ENCODE measurements at regions not wholly inside any gene's neighbourhood (a gene's known extent, or its start where the extent isn't known, plus 50 kb on each side); places are given as distances from the start of the nearest gene placed in this dataset.
"Not testable (repeated sequence)": the region's sequence is repeated elsewhere in the genome, so short reads cannot be mapped to it uniquely, and the experiment has no call there.

GRCh38 chr16:52655916-52656315 is 109.0 kb upstream of the TOX3 start:
- not testable (repeated sequence) for DNase-seq, H3K27me3 Mint-ChIP-seq

GRCh38 chr16:52655156-52655555 is 108.2 kb upstream of the TOX3 start:
- H3K27me3 Mint-ChIP-seq; H3K36me3 ChIP-seq (ENCODE audit: control insufficient read depth, insufficient read depth, low read length); H3K4me1 Mint-ChIP-seq; H3K4me1 ChIP-seq (ENCODE audit: control insufficient read depth, insufficient read depth, low read length, poor library complexity, severe bottlenecking); ATAC-seq (ENCODE audit: low read depth in 2 of 2); H3K27me3 ChIP-seq (ENCODE audit: control insufficient read depth, insufficient read depth, low read length); H3K27ac ChIP-seq (ENCODE audit: insufficient read depth, low read length, poor library complexity, severe bottlenecking); H3K4me3 Mint-ChIP-seq; H3K27ac Mint-ChIP-seq; DNase-seq; H3K9me3 ChIP-seq (ENCODE audit: control insufficient read depth in 2 of 2, low read length in 2 of 2); H3K4me3 ChIP-seq (ENCODE audit: low read depth, low read length); H3K36me3 Mint-ChIP-seq: not testable (repeated sequence)
- H3K9me3 Mint-ChIP-seq, result peaks cover 2 to 12% (median 4%) of the 10 kb centered on the region in 7 donors

More at GRCh38 chr16:52655916-52656315, 109.0 kb upstream of the TOX3 start:
- not testable (repeated sequence) for H3K27me3 ChIP-seq (ENCODE audit: control insufficient read depth, insufficient read depth, low read length); H3K27ac ChIP-seq (ENCODE audit: insufficient read depth, low read length, poor library complexity, severe bottlenecking); H3K36me3 Mint-ChIP-seq; H3K27ac Mint-ChIP-seq; H3K9me3 ChIP-seq (ENCODE audit: control insufficient read depth in 2 of 2, low read length in 2 of 2); H3K4me3 Mint-ChIP-seq; H3K4me3 ChIP-seq (ENCODE audit: low read depth, low read length); ATAC-seq (ENCODE audit: low read depth in 2 of 2); H3K4me1 Mint-ChIP-seq; H3K4me1 ChIP-seq (ENCODE audit: control insufficient read depth, insufficient read depth, low read length, poor library complexity, severe bottlenecking); H3K36me3 ChIP-seq (ENCODE audit: control insufficient read depth, insufficient read depth, low read length)
- H3K9me3 Mint-ChIP-seq, result peaks cover 2 to 16% (median 4%) of the 10 kb centered on the region in 7 donors

- H3K4me3 Mint-ChIP-seq, result no peak overlapping the region
- no peak for ATAC-seq (ENCODE audit: low read depth in 2 of 2)
- H3K4me1 ChIP-seq (ENCODE audit: control insufficient read depth, insufficient read depth, low read length, poor library complexity, severe bottlenecking), result no peaks in the 10 kb centered on the region
- DNase-seq, result no peak
- no peaks in the 10 kb centered on the region for H3K9me3 ChIP-seq (ENCODE audit: control insufficient read depth in 2 of 2, low read length in 2 of 2)
- no peaks in the 10 kb centered on the region for H3K27me3 Mint-ChIP-seq
- H3K4me1 Mint-ChIP-seq, result no peaks in the 10 kb centered on the region
- H3K27me3 ChIP-seq (ENCODE audit: control insufficient read depth, insufficient read depth, low read length), result no peaks in the 10 kb centered on the region
- H3K36me3 Mint-ChIP-seq, result no peaks in the 10 kb centered on the region
- no peaks in the 10 kb centered on the region for H3K36me3 ChIP-seq (ENCODE audit: control insufficient read depth, insufficient read depth, low read length)
- no peak overlapping the region for H3K27ac Mint-ChIP-seq
- H3K9me3 Mint-ChIP-seq, result peaks cover 0 to 9% (median 4%) of the 10 kb centered on the region in 7 donors
- no peak overlapping the region for H3K4me3 ChIP-seq (ENCODE audit: low read depth, low read length)
- H3K27ac ChIP-seq (ENCODE audit: insufficient read depth, low read length, poor library complexity, severe bottlenecking), result no peak overlapping the region
Observed at GRCh38 chr16:52652033-52652432, 105.1 kb upstream of the TOX3 start.

GRCh38 chr16:52650789-52651188 is 103.8 kb upstream of the TOX3 start:
- Histone ChIP-seq H3K36me3 (ENCODE audit: control insufficient read depth, insufficient read depth, low read length) (no peaks in the 10 kb centered on the region), H3K27me3 (ENCODE audit: control insufficient read depth, insufficient read depth, low read length) (no peaks in the 10 kb centered on the region), H3K4me1 (ENCODE audit: control insufficient read depth, insufficient read depth, low read length, poor library complexity, severe bottlenecking) (no peaks in the 10 kb centered on the region), H3K4me3 (ENCODE audit: low read depth, low read length) (no peak overlapping the region), H3K9me3 (ENCODE audit: control insufficient read depth in 2 of 2, low read length in 2 of 2) (no peaks in the 10 kb centered on the region), H3K27ac (ENCODE audit: insufficient read depth, low read length, poor library complexity, severe bottlenecking) (no peak overlapping the region)
- Mint-ChIP-seq H3K27ac (no peak overlapping the region), H3K4me3 (no peak overlapping the region), H3K4me1 (no peaks in the 10 kb centered on the region), H3K9me3 (peaks cover 0 to 9% (median 4%) of the 10 kb centered on the region in 7 donors), H3K27me3 (no peaks in the 10 kb centered on the region), H3K36me3 (no peaks in the 10 kb centered on the region)
- DNase-seq (no peak), ATAC-seq (ENCODE audit: low read depth in 2 of 2) (no peak)

GRCh38 chr16:52650318-52650717 is 103.4 kb upstream of the TOX3 start:
- DNase-seq, result no peak
- H3K9me3 Mint-ChIP-seq, result peaks cover 0 to 6% (median 4%) of the 10 kb centered on the region in 7 donors
- Histone ChIP-seq H3K9me3 (ENCODE audit: control insufficient read depth in 2 of 2, low read length in 2 of 2) (no peaks in the 10 kb centered on the region), H3K27me3 (ENCODE audit: control insufficient read depth, insufficient read depth, low read length) (no peaks in the 10 kb centered on the region), H3K36me3 (ENCODE audit: control insufficient read depth, insufficient read depth, low read length) (no peaks in the 10 kb centered on the region), H3K4me1 (ENCODE audit: control insufficient read depth, insufficient read depth, low read length, poor library complexity, severe bottlenecking) (no peaks in the 10 kb centered on the region), H3K4me3 (ENCODE audit: low read depth, low read length) (no peak overlapping the region), H3K27ac (ENCODE audit: insufficient read depth, low read length, poor library complexity, severe bottlenecking) (no peak overlapping the region)
- no peak overlapping the region for H3K4me3 Mint-ChIP-seq
- H3K27ac Mint-ChIP-seq, result no peak overlapping the region
- no peaks in the 10 kb centered on the region for H3K4me1 Mint-ChIP-seq
- H3K36me3 Mint-ChIP-seq, result no peaks in the 10 kb centered on the region
- no peak for ATAC-seq (ENCODE audit: low read depth in 2 of 2)
- H3K27me3 Mint-ChIP-seq, result no peaks in the 10 kb centered on the region

GRCh38 chr16:52649870-52650269 is 102.9 kb upstream of the TOX3 start:
- Mint-ChIP-seq H3K4me1 (no peaks in the 10 kb centered on the region), H3K27me3 (no peaks in the 10 kb centered on the region), H3K4me3 (no peak overlapping the region), H3K27ac (no peak overlapping the region), H3K9me3 (peaks cover 0 to 6% (median 4%) of the 10 kb centered on the region in 7 donors), H3K36me3 (no peaks in the 10 kb centered on the region)
- ATAC-seq (ENCODE audit: low read depth in 2 of 2), result no peak
- no peaks in the 10 kb centered on the region for H3K4me1 ChIP-seq (ENCODE audit: control insufficient read depth, insufficient read depth, low read length, poor library complexity, severe bottlenecking)
- no peak overlapping the region for H3K4me3 ChIP-seq (ENCODE audit: low read depth, low read length)
- DNase-seq, result no peak
- no peak overlapping the region for H3K27ac ChIP-seq (ENCODE audit: insufficient read depth, low read length, poor library complexity, severe bottlenecking)
- no peaks in the 10 kb centered on the region for H3K9me3 ChIP-seq (ENCODE audit: control insufficient read depth in 2 of 2, low read length in 2 of 2)
- no peaks in the 10 kb centered on the region for H3K36me3 ChIP-seq (ENCODE audit: control insufficient read depth, insufficient read depth, low read length)
- H3K27me3 ChIP-seq (ENCODE audit: control insufficient read depth, insufficient read depth, low read length), result no peaks in the 10 kb centered on the region

GRCh38 chr16:52647588-52647987 is 100.6 kb upstream of the TOX3 start:
- DNase-seq (no peak), ATAC-seq (ENCODE audit: low read depth in 2 of 2) (no peak)
- H3K4me1 ChIP-seq (ENCODE audit: control insufficient read depth, insufficient read depth, low read length, poor library complexity, severe bottlenecking), result no peaks in the 10 kb centered on the region
- H3K27ac Mint-ChIP-seq, result no peak overlapping the region
- H3K27me3 Mint-ChIP-seq, result no peaks in the 10 kb centered on the region
- H3K4me3 ChIP-seq (ENCODE audit: low read depth, low read length), result no peak overlapping the region
- H3K4me1 Mint-ChIP-seq, result no peaks in the 10 kb centered on the region
- H3K36me3 ChIP-seq (ENCODE audit: control insufficient read depth, insufficient read depth, low read length), result no peaks in the 10 kb centered on the region
- H3K9me3 ChIP-seq (ENCODE audit: control insufficient read depth in 2 of 2, low read length in 2 of 2), result no peaks in the 10 kb centered on the region
- H3K27ac ChIP-seq (ENCODE audit: insufficient read depth, low read length, poor library complexity, severe bottlenecking), result no peak overlapping the region
- H3K9me3 Mint-ChIP-seq, result peaks cover 0 to 7% (median 2%) of the 10 kb centered on the region in 7 donors
- H3K36me3 Mint-ChIP-seq, result no peaks in the 10 kb centered on the region
- no peak overlapping the region for H3K4me3 Mint-ChIP-seq
- H3K27me3 ChIP-seq (ENCODE audit: control insufficient read depth, insufficient read depth, low read length), result no peaks in the 10 kb centered on the region

GRCh38 chr16:52643006-52643405 is 96.1 kb upstream of the TOX3 start:
- ATAC-seq (ENCODE audit: low read depth in 2 of 2) (no peak), DNase-seq (no peak)
- Mint-ChIP-seq H3K4me3 (no peak overlapping the region), H3K4me1 (no peaks in the 10 kb centered on the region), H3K9me3 (peaks cover 0 to 7% (median 6%) of the 10 kb centered on the region in 7 donors), H3K36me3 (no peaks in the 10 kb centered on the region), H3K27me3 (no peaks in the 10 kb centered on the region), H3K27ac (no peak overlapping the region)
- no peak overlapping the region for H3K27ac ChIP-seq (ENCODE audit: insufficient read depth, low read length, poor library complexity, severe bottlenecking)
- no peaks in the 10 kb centered on the region for H3K27me3 ChIP-seq (ENCODE audit: control insufficient read depth, insufficient read depth, low read length)
- no peak overlapping the region for H3K4me3 ChIP-seq (ENCODE audit: low read depth, low read length)
- no peaks in the 10 kb centered on the region for H3K9me3 ChIP-seq (ENCODE audit: control insufficient read depth in 2 of 2, low read length in 2 of 2)
- no peaks in the 10 kb centered on the region for H3K4me1 ChIP-seq (ENCODE audit: control insufficient read depth, insufficient read depth, low read length, poor library complexity, severe bottlenecking)
- no peaks in the 10 kb centered on the region for H3K36me3 ChIP-seq (ENCODE audit: control insufficient read depth, insufficient read depth, low read length)

All from CD4-positive, CD25-positive, alpha-beta regulatory T cell (primary cell).